WTC11 (cell line): ENCODE measurements at regions not wholly inside any gene's neighbourhood (a gene's known extent, or its start where the extent isn't known, plus 50 kb on each side); places are given as distances from the start of the nearest gene placed in this dataset.

Experiments
- ETV6 ChIP-seq: sonication (generic); formaldehyde crosslinking; IDR thresholded peaks from 2 replicates; pipeline ENCODE4 v1.8.1; 2022; ENCODE audit warnings: mild to moderate bottlenecking, missing genetic modification reagents
- JAZF1 ChIP-seq: fragments of 250-450 bp; sonication (Bioruptor Pico); IDR thresholded peaks from 2 replicates; pipeline ENCODE4 v1.9.0; 2021; ENCODE audit warnings: moderate library complexity, mild to moderate bottlenecking, inconsistent platforms
- NFYB ChIP-seq: sonication (generic); formaldehyde crosslinking; conservative IDR thresholded peaks from 2 replicates; pipeline ENCODE4 v1.8.0; 2022; ENCODE audit warnings: low read depth, missing genetic modification reagents
- TF ChIP-seq, protein P1 (sequence below): sonication (generic); formaldehyde crosslinking; IDR thresholded peaks from 2 replicates; pipeline ENCODE4 v1.8.1; 2023; ENCODE audit warnings: mild to moderate bottlenecking, missing genetic modification reagents, moderate library complexity
- TF ChIP-seq, protein P2 (sequence below): sonication (generic); formaldehyde crosslinking; IDR thresholded peaks from 2 replicates; pipeline ENCODE4 v1.8.0; 2023; ENCODE audit warnings: missing genetic modification reagents
- TF ChIP-seq, protein P3 (sequence below): fragments of 200-600 bp; IDR thresholded peaks from 2 replicates; pipeline ENCODE4 v1.8.0; 2022; ENCODE audit warnings: antibody characterized with exemption

DNA sequence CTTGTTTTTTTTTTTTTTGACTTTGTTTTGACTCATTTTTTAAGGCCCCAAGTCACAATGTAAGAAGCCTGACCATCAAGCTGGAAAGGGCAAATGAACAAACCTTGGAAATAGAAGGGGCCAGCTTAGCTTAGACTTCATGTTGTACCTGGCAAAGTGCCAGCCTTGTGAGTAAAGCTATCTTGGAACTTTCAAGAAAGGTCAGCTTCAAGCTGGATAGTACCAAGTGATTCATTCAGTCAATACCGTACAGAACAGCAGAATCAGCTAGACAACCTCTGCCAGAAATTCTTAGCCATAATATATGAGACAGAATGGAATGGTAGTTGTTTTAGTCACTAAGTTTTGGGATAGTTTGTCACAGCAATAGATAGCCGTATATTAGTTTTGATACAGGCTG lies 1492.2 kb upstream of the TENM3 start:
- TF ChIP-seq, protein P1, sequence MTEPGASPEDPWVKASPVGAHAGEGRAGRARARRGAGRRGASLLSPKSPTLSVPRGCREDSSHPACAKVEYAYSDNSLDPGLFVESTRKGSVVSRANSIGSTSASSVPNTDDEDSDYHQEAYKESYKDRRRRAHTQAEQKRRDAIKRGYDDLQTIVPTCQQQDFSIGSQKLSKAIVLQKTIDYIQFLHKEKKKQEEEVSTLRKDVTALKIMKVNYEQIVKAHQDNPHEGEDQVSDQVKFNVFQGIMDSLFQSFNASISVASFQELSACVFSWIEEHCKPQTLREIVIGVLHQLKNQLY (CRISPR knock-in tag) = no peak
- TF ChIP-seq, protein P2, sequence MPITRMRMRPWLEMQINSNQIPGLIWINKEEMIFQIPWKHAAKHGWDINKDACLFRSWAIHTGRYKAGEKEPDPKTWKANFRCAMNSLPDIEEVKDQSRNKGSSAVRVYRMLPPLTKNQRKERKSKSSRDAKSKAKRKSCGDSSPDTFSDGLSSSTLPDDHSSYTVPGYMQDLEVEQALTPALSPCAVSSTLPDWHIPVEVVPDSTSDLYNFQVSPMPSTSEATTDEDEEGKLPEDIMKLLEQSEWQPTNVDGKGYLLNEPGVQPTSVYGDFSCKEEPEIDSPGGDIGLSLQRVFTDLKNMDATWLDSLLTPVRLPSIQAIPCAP (CRISPR knock-in tag) = no peak
- TF ChIP-seq NFYB (CRISPR knock-in tag) (no peak), JAZF1 (CRISPR knock-in tag) (no peak), ETV6 (CRISPR knock-in tag) (no peak)
- TF ChIP-seq, protein P3, sequence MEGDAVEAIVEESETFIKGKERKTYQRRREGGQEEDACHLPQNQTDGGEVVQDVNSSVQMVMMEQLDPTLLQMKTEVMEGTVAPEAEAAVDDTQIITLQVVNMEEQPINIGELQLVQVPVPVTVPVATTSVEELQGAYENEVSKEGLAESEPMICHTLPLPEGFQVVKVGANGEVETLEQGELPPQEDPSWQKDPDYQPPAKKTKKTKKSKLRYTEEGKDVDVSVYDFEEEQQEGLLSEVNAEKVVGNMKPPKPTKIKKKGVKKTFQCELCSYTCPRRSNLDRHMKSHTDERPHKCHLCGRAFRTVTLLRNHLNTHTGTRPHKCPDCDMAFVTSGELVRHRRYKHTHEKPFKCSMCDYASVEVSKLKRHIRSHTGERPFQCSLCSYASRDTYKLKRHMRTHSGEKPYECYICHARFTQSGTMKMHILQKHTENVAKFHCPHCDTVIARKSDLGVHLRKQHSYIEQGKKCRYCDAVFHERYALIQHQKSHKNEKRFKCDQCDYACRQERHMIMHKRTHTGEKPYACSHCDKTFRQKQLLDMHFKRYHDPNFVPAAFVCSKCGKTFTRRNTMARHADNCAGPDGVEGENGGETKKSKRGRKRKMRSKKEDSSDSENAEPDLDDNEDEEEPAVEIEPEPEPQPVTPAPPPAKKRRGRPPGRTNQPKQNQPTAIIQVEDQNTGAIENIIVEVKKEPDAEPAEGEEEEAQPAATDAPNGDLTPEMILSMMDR = no peak
